K562 (cell line): ENCODE measurements at regions not wholly inside any gene's neighbourhood (a gene's known extent, or its start where the extent isn't known, plus 50 kb on each side); places are given as distances from the start of the nearest gene placed in this dataset.

ENCODE experiments used
- CBX5 ChIP-seq: IDR thresholded peaks from 2 replicates; pipeline ENCODE4 v1.6.1; 2014; ENCODE audit warnings: low read depth, borderline replicate concordance
- CHD4 ChIP-seq: fragments of 200-600 bp; sonication (generic); IDR thresholded peaks from 3 replicates; pipeline ENCODE4 v1.6.1; 2012; ENCODE audit warnings: low read depth, mild to moderate bottlenecking, mixed read lengths, low read length, inconsistent platforms; ENCODE audit not compliant: insufficient read depth, insufficient replicate concordance, poor library complexity, severe bottlenecking
- HCFC1 ChIP-seq: IDR thresholded peaks from 2 replicates; pipeline ENCODE4 v1.6.1; 2012; ENCODE audit warnings: low read depth, low read length, improper control_type of control experiment
- NR2F6 ChIP-seq: fragments of 450-650 bp; formaldehyde crosslinking; IDR thresholded peaks from 2 replicates; pipeline ENCODE4 v1.4.0; 2020; ENCODE audit warnings: mild to moderate bottlenecking
- RAD21 ChIP-seq, 2 experiments: fragments of 250-450 bp in 1 of 2; fragments of 450-650 bp in 1 of 2; sonication (Bioruptor Pico) in 1 of 2; formaldehyde crosslinking in 1 of 2; IDR thresholded peaks in 1 of 2; conservative IDR thresholded peaks in 1 of 2; 2 replicates each; pipeline versions ENCODE4 v1.4.0 to v1.8.0; 2020 to 2022; ENCODE audit warnings: mild to moderate bottlenecking in 2 of 2, moderate library complexity in 1 of 2
- XRCC5 ChIP-seq: fragments of 200-400 bp; formaldehyde crosslinking; IDR thresholded peaks from 2 replicates; pipeline ENCODE4 v1.6.1; 2017; ENCODE audit warnings: low read depth, mild to moderate bottlenecking, low read length
- ZC3H11A ChIP-seq: IDR thresholded peaks from 2 replicates; pipeline ENCODE4 v1.6.1; 2012; ENCODE audit warnings: low read depth, low read length, improper control_type of control experiment
- TF ChIP-seq, protein P1 (sequence below), 3 experiments: IDR thresholded peaks in 2 of 3; conservative IDR thresholded peaks in 1 of 3; 2 replicates each; pipeline ENCODE4 v1.5.1; 2011 to 2012; ENCODE audit warnings: low read length in 3 of 3, mild to moderate bottlenecking in 3 of 3, control low read depth in 2 of 3, improper control_type of control experiment in 1 of 3, inconsistent platforms in 1 of 3, low read depth in 1 of 3, mixed read lengths in 1 of 3, moderate library complexity in 1 of 3; ENCODE audit not compliant: insufficient read depth in 2 of 3
- TF ChIP-seq, protein P2 (sequence below), 2 experiments: fragments of 450-650 bp in 1 of 2; sonication (generic) in 1 of 2; formaldehyde crosslinking in 1 of 2; IDR thresholded peaks in 1 of 2; conservative IDR thresholded peaks in 1 of 2; 2 replicates each; pipeline versions ENCODE4 v1.6.1 to v1.8.1; 2016 to 2023; ENCODE audit warnings: mild to moderate bottlenecking in 2 of 2, moderate library complexity in 2 of 2, inconsistent platforms in 1 of 2, missing genetic modification reagents in 1 of 2
- TF ChIP-seq, protein P3 (sequence below): sonication (generic); formaldehyde crosslinking; IDR thresholded peaks from 2 replicates; pipeline ENCODE4 v1.8.0; 2022; ENCODE audit warnings: mild to moderate bottlenecking, missing genetic modification reagents, borderline replicate concordance

DNA sequence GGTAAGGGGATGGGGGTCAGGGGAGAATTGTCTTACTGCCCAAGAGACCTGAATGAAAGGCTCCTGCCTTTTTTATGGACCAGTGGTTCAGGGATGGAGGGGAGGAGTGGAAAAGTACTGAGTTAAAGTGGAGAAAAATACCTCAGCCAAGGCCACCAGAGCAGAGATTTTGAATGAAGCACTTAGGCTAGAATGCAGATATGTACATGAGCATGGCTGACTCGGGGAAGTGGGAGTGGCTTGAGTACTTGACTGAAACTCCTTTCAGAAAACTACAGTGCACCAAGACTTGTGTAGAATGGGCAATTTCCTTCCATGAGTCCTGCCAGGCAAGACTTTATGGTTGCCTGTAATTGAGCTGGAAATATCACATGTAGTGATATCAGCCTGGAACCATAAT, 429.6 kb upstream of the LRRC7 start:
- TF ChIP-seq ZC3H11A, result no peak
- TF ChIP-seq CBX5, result no peak
- TF ChIP-seq, protein P1, sequence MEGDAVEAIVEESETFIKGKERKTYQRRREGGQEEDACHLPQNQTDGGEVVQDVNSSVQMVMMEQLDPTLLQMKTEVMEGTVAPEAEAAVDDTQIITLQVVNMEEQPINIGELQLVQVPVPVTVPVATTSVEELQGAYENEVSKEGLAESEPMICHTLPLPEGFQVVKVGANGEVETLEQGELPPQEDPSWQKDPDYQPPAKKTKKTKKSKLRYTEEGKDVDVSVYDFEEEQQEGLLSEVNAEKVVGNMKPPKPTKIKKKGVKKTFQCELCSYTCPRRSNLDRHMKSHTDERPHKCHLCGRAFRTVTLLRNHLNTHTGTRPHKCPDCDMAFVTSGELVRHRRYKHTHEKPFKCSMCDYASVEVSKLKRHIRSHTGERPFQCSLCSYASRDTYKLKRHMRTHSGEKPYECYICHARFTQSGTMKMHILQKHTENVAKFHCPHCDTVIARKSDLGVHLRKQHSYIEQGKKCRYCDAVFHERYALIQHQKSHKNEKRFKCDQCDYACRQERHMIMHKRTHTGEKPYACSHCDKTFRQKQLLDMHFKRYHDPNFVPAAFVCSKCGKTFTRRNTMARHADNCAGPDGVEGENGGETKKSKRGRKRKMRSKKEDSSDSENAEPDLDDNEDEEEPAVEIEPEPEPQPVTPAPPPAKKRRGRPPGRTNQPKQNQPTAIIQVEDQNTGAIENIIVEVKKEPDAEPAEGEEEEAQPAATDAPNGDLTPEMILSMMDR (IDR thresholded peaks at IDR 0.05 in 2 of 3, conservative IDR thresholded peaks at IDR 0.05 in 1 of 3; ENCODE audit: insufficient read depth in 2 of 3, low read depth in 1 of 3, low read length in 3 of 3), result no peak
- no peak for TF ChIP-seq NR2F6
- TF ChIP-seq, protein P2, sequence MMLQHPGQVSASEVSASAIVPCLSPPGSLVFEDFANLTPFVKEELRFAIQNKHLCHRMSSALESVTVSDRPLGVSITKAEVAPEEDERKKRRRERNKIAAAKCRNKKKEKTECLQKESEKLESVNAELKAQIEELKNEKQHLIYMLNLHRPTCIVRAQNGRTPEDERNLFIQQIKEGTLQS (IDR thresholded peaks at IDR 0.05), result no peak
- TF ChIP-seq, protein P2 (CRISPR knock-in tag; conservative IDR thresholded peaks at IDR 0.05), result no peak
- TF ChIP-seq RAD21 (CRISPR knock-in tag; conservative IDR thresholded peaks at IDR 0.05 in 1 of 2, IDR thresholded peaks at IDR 0.05 in 1 of 2), result no peak
- no peak for TF ChIP-seq CHD4
- TF ChIP-seq, protein P3, sequence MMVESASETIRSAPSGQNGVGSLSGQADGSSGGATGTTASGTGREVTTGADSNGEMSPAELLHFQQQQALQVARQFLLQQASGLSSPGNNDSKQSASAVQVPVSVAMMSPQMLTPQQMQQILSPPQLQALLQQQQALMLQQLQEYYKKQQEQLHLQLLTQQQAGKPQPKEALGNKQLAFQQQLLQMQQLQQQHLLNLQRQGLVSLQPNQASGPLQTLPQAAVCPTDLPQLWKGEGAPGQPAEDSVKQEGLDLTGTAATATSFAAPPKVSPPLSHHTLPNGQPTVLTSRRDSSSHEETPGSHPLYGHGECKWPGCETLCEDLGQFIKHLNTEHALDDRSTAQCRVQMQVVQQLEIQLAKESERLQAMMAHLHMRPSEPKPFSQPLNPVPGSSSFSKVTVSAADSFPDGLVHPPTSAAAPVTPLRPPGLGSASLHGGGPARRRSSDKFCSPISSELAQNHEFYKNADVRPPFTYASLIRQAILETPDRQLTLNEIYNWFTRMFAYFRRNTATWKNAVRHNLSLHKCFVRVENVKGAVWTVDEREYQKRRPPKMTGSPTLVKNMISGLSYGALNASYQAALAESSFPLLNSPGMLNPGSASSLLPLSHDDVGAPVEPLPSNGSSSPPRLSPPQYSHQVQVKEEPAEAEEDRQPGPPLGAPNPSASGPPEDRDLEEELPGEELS (CRISPR knock-in tag), result no peak
- no peak for TF ChIP-seq XRCC5
- TF ChIP-seq HCFC1, result no peak
